Right lobe of liver (tissue), 6 donors: ENCODE measurements at regions not wholly inside any gene's neighbourhood (a gene's known extent, or its start where the extent isn't known, plus 50 kb on each side); places are given as distances from the start of the nearest gene placed in this dataset.

Experiments
- ATAC-seq, 4 donors: fragments of 200-7000 bp; cut with Tn5 transposase; one replicate each; pipeline ENCODE4 v1.9.1; 2020; ENCODE audit warnings: mild to moderate bottlenecking in 4 of 4, moderate library complexity in 4 of 4
- DNase-seq, 3 donors: peaks; one replicate each; pipeline ENCODE4 v3.0.0-alpha.2; 2020
- H3K27ac ChIP-seq, 3 donors: fragments of 200-600 bp; one replicate each; pipeline ENCODE4 v1.8.0; 2022
- H3K27me3 ChIP-seq, 2 donors: fragments of 200-600 bp; one replicate each; pipeline ENCODE4 v1.8.0; 2022
- H3K36me3 ChIP-seq, 4 donors: fragments of 200-600 bp; sonication (generic) in 1 of 4; one replicate each; pipeline versions ENCODE4 v1.5.1 to v1.8.0; 2017 to 2022; ENCODE audit warnings: control low read depth in 1 of 4
- H3K4me1 ChIP-seq, 4 donors: fragments of 200-600 bp; sonication (generic) in 1 of 4; one replicate each; pipeline versions ENCODE4 v1.5.1 to v1.8.0; 2017 to 2022; ENCODE audit warnings: control low read depth in 1 of 4
- H3K4me3 ChIP-seq, 3 donors: fragments of 200-600 bp; one replicate each; pipeline ENCODE4 v1.8.0; 2022
- H3K9me3 ChIP-seq, 4 donors: fragments of 200-600 bp; sonication (generic) in 1 of 4; one replicate each; pipeline versions ENCODE4 v1.5.1 to v1.8.0; 2017 to 2022; ENCODE audit warnings: control low read depth in 1 of 4
- POLR2A ChIP-seq: fragments of 450-650 bp; IDR thresholded peaks from one replicate; pipeline ENCODE4 v1.6.1; 2017; ENCODE audit warnings: antibody characterized with exemption, mild to moderate bottlenecking
- WGBS: methylation state at CpG from one replicate; pipeline ENCODE4 v1.1.6; 2018; ENCODE audit warnings: low coverage, low lambda C conversion rate; ENCODE audit not compliant: insufficient coverage; ENCODE audit errors: missing lambda C conversion rate; 5-methylcytosine and 5-hydroxymethylcytosine counted together
- intact Hi-C, 2 donors: fragments of 100-400 bp; cut with DNase I; formaldehyde crosslinking; loops; one replicate each; pipeline versions ENCODE4 v1.11.2 to v1.14.1; 2022
- TF ChIP-seq, protein P1 (sequence below), 4 donors: fragments of 200-600 bp in 3 of 4; fragments of 450-650 bp in 1 of 4; IDR thresholded peaks; one replicate each; pipeline versions ENCODE4 v1.5.1 to v1.8.0; 2016 to 2022; ENCODE audit warnings: antibody characterized with exemption in 4 of 4, mild to moderate bottlenecking in 2 of 4
- donor health status: DM: no; HTN: yes; CAD: no.
- donor health status: DM: no; HTN: no; CAD: no.
- donor health status: DM: no; HTN: no; CAD: no.
- donor health status: DM: no; HTN: yes; CAD: no.
- donor health status: DM: no; HTN: yes; CAD: no.

GRCh38 chr14:35221462-35221861 is 70.7 kb upstream of the PSMA6 start:
- no peaks in the 10 kb centered on the region for H3K9me3 ChIP-seq
- H3K4me1 ChIP-seq, result peaks cover 0 to 5% (median 0%) of the 10 kb centered on the region in 4 donors
- no peaks in the 10 kb centered on the region for H3K27me3 ChIP-seq
- 78% methylated on average over 3 of the region's 3 CpGs for WGBS
- ATAC-seq (no peak), DNase-seq (no peak)
- H3K36me3 ChIP-seq, result no peaks in the 10 kb centered on the region
- intact Hi-C loops, result no loop called here
- no peak for TF ChIP-seq POLR2A
- TF ChIP-seq, protein P1, sequence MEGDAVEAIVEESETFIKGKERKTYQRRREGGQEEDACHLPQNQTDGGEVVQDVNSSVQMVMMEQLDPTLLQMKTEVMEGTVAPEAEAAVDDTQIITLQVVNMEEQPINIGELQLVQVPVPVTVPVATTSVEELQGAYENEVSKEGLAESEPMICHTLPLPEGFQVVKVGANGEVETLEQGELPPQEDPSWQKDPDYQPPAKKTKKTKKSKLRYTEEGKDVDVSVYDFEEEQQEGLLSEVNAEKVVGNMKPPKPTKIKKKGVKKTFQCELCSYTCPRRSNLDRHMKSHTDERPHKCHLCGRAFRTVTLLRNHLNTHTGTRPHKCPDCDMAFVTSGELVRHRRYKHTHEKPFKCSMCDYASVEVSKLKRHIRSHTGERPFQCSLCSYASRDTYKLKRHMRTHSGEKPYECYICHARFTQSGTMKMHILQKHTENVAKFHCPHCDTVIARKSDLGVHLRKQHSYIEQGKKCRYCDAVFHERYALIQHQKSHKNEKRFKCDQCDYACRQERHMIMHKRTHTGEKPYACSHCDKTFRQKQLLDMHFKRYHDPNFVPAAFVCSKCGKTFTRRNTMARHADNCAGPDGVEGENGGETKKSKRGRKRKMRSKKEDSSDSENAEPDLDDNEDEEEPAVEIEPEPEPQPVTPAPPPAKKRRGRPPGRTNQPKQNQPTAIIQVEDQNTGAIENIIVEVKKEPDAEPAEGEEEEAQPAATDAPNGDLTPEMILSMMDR (IDR thresholded peaks at IDR 0.05), result no peak
- H3K4me3 ChIP-seq, result no peak overlapping the region
- no peak overlapping the region for H3K27ac ChIP-seq

- Histone ChIP-seq H3K4me1 (peaks cover 0 to 5% (median 0%) of the 10 kb centered on the region in 4 donors), H3K27me3 (no peaks in the 10 kb centered on the region), H3K36me3 (no peaks in the 10 kb centered on the region), H3K4me3 (no peak overlapping the region), H3K9me3 (no peaks in the 10 kb centered on the region), H3K27ac (no peak overlapping the region)
- TF ChIP-seq POLR2A, result no peak
- TF ChIP-seq, protein P1 (IDR thresholded peaks at IDR 0.05), result no peak
- 88% methylated on average over 2 of the region's 2 CpGs for WGBS
- ATAC-seq, result no peak
- intact Hi-C loops, result no loop called here
- DNase-seq, result no peak
Observed at GRCh38 chr14:35222324-35222723, 69.9 kb upstream of the PSMA6 start.

DNA sequence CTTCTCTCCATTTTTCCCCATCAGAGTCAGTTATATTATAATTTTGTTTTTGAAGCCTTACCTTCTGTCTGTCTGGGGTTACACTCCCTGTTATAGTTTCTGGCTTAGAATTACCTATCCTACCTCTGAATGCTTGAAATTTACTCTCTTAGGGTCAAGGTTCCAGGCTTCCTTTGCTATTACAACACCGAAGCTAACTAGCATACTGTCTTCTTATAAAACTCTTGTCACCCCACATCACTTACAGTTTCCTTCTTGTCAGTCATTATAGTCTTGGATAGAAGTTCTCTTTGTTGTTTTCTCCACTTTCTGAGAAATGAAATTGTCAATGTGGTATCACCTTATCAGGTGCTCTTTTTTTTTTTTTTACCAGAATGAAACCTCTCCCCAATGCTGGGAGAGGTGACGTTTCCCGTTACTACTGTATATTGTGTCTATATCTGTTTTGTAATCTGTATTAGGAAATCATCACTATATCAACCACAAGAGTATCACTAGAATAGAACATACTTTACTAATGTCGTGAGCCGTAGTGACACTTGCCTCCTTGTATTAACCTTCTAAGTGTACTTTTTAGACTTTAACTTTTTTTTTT is 69.2 kb upstream of the PSMA6 start:
- intact Hi-C loops, result no loop called here
- 77% methylated on average over 5 of the region's 5 CpGs for WGBS
- peak in 2 of 4 donors; percentile 18 to 53 for ATAC-seq

GRCh38 chr14:35223927-35224326 is 68.3 kb upstream of the PSMA6 start:
- Histone ChIP-seq H3K36me3 (no peaks in the 10 kb centered on the region), H3K4me1 (peaks cover 0 to 5% (median 0%) of the 10 kb centered on the region in 4 donors), H3K27me3 (no peaks in the 10 kb centered on the region), H3K27ac (no peak overlapping the region), H3K9me3 (no peaks in the 10 kb centered on the region), H3K4me3 (no peak overlapping the region)
- ATAC-seq (no peak), DNase-seq (no peak)
- intact Hi-C loops, result no loop called here
- TF ChIP-seq, protein P1 (IDR thresholded peaks at IDR 0.05), result no peak
- no peak for TF ChIP-seq POLR2A

More for the DNA sequence above, 69.2 kb upstream of the PSMA6 start:
- Histone ChIP-seq H3K9me3 (no peaks in the 10 kb centered on the region), H3K4me1 (peaks cover 0 to 5% (median 0%) of the 10 kb centered on the region in 4 donors), H3K36me3 (no peaks in the 10 kb centered on the region), H3K4me3 (no peak overlapping the region), H3K27me3 (no peaks in the 10 kb centered on the region), H3K27ac (no peak overlapping the region)
- no peak for TF ChIP-seq POLR2A
- TF ChIP-seq, protein P1 (IDR thresholded peaks at IDR 0.05), result no peak
- no peak for DNase-seq

GRCh38 chr14:35224615-35225014 is 67.6 kb upstream of the PSMA6 start:
- Histone ChIP-seq H3K27ac (no peak overlapping the region), H3K9me3 (no peaks in the 10 kb centered on the region), H3K36me3 (no peaks in the 10 kb centered on the region), H3K4me1 (peaks cover 0 to 5% (median 0%) of the 10 kb centered on the region in 4 donors), H3K27me3 (no peaks in the 10 kb centered on the region), H3K4me3 (no peak overlapping the region)
- no peak for DNase-seq
- intact Hi-C loops, result no loop called here
- WGBS, result 32% methylated on average over 2 of the region's 2 CpGs
- TF ChIP-seq, protein P1 (IDR thresholded peaks at IDR 0.05), result no peak
- TF ChIP-seq POLR2A, result no peak
- peak in 2 of 4 donors; percentile 22 to 28 for ATAC-seq
